ENCODE measurements at regions not wholly inside any gene's neighbourhood (a gene's known extent, or its start where the extent isn't known, plus 50 kb on each side); places are given as distances from the start of the nearest gene placed in this dataset.

DNA sequence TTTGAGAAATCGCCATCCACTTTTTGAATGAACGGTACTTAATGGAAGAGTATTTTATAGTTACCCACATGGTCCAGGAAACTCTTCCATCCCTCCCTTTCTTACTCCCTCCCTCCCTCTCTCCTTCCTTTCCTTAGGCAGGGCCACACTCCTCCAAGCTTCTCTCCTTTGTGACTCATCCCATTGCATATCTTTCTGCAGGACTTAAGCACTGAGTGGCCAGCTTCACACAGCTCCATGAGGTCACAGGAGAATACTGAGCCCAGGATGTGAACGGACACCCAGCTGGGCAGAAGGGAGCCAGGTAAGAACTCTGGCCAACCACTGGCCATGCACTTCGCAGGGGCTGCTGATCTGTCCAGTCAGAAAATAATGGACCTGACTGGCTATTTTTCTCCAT, 189.7 kb upstream of the ADCY1 start:
- Mint-ChIP-seq H3K27ac (no peak overlapping the region), H3K36me3 (ENCODE audit: low read depth) (no peaks in the 10 kb centered on the region), H3K4me3 (no peak overlapping the region), H3K4me1 (no peaks in the 10 kb centered on the region), H3K9me3 (peaks cover 21% of the 10 kb centered on the region), H3K27me3 (ENCODE audit: low read depth, poor library complexity) (peaks cover 3% of the 10 kb centered on the region)
- TF ChIP-seq, protein P1, sequence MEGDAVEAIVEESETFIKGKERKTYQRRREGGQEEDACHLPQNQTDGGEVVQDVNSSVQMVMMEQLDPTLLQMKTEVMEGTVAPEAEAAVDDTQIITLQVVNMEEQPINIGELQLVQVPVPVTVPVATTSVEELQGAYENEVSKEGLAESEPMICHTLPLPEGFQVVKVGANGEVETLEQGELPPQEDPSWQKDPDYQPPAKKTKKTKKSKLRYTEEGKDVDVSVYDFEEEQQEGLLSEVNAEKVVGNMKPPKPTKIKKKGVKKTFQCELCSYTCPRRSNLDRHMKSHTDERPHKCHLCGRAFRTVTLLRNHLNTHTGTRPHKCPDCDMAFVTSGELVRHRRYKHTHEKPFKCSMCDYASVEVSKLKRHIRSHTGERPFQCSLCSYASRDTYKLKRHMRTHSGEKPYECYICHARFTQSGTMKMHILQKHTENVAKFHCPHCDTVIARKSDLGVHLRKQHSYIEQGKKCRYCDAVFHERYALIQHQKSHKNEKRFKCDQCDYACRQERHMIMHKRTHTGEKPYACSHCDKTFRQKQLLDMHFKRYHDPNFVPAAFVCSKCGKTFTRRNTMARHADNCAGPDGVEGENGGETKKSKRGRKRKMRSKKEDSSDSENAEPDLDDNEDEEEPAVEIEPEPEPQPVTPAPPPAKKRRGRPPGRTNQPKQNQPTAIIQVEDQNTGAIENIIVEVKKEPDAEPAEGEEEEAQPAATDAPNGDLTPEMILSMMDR (IDR thresholded peaks at IDR 0.05), result no peak
- no peak for DNase-seq

GRCh38 chr7:45387837-45388236, 186.3 kb upstream of the ADCY1 start:
- no peak overlapping the region for H3K27ac Mint-ChIP-seq
- H3K9me3 Mint-ChIP-seq, result peaks cover 31% of the 10 kb centered on the region
- no peak overlapping the region for H3K4me3 Mint-ChIP-seq
- DNase-seq, result no peak
- H3K36me3 Mint-ChIP-seq (ENCODE audit: low read depth), result no peaks in the 10 kb centered on the region
- H3K4me1 Mint-ChIP-seq, result no peaks in the 10 kb centered on the region
- TF ChIP-seq, protein P1 (IDR thresholded peaks at IDR 0.05), result no peak
- H3K27me3 Mint-ChIP-seq (ENCODE audit: low read depth, poor library complexity), result peaks cover 3% of the 10 kb centered on the region

DNA sequence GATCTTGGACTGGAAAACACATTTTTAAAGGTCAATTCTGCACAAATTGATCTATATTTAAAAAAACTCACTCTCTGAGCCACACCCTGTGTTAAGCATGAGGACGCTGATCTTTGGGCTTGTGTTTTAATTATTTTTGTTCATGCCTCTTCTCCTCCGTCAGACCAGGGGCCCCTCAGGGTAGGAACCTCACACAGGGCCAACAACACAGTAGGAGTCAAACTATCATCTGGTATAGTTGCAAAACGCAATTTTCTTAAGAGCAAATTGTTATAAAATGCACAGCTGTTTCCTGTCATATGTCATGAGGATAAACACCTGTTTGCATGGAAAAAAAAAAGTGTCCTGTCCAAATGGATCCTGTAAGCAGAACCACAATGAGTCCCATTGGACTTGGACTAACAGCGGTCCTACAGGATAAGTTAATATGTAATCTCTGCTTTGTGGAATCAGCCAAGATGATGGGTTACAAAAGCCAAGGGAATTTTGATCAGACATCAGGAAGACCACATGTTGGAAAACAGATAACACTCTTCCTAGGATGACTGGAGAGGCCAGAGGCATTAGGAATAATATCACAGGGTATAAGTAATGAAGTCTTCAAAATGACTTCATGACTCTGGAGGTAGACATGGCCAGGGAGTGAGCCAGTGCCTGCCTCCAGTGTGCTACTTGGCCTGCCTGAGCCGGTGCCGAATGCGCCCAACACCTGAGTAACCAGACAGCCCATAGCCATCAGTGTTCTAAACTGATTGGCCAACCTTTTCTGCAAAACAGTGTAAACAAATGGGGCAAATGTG, 184.9 kb upstream of the ADCY1 start:
- Mint-ChIP-seq H3K4me3 (no peak overlapping the region), H3K36me3 (ENCODE audit: low read depth) (peaks cover 4% of the 10 kb centered on the region), H3K27ac (no peak overlapping the region), H3K4me1 (no peaks in the 10 kb centered on the region), H3K27me3 (ENCODE audit: low read depth, poor library complexity) (peaks cover 3% of the 10 kb centered on the region), H3K9me3 (peaks cover 32% of the 10 kb centered on the region)
- TF ChIP-seq, protein P1 (IDR thresholded peaks at IDR 0.05), result no peak
- DNase-seq, result no peak

GRCh38 chr7:45390180-45390579, 184.0 kb upstream of the ADCY1 start:
- Mint-ChIP-seq H3K4me1 (no peaks in the 10 kb centered on the region), H3K9me3 (peaks cover 41% of the 10 kb centered on the region), H3K27ac (no peak overlapping the region), H3K36me3 (ENCODE audit: low read depth) (peaks cover 7% of the 10 kb centered on the region), H3K27me3 (ENCODE audit: low read depth, poor library complexity) (peaks cover 3% of the 10 kb centered on the region), H3K4me3 (no peak overlapping the region)
- TF ChIP-seq, protein P1 (IDR thresholded peaks at IDR 0.05), result no peak
- no peak for DNase-seq

DNA sequence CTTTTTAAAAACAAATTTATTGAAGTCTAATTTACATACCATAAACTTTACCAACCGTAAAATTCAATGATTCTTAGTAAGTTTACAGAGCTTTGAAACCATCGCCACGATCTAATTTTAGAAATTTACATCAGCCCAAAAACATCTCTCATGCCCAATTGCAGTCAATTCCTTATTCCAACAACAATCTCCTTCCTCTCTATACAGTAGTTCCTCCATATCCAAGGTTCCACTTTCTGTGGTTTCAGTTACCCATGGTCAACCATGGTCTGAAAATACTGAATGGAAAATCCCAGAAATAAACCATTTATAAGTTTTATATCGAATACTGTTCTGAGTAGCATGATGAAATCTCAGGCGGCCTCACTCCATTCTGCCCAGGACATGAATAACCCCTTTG, 183.4 kb upstream of the ADCY1 start:
- Mint-ChIP-seq H3K9me3 (peaks cover 45% of the 10 kb centered on the region), H3K27ac (no peak overlapping the region), H3K4me1 (no peaks in the 10 kb centered on the region), H3K27me3 (ENCODE audit: low read depth, poor library complexity) (peaks cover 3% of the 10 kb centered on the region), H3K4me3 (no peak overlapping the region), H3K36me3 (ENCODE audit: low read depth) (peaks cover 9% of the 10 kb centered on the region)
- no peak for DNase-seq
- TF ChIP-seq, protein P1 (IDR thresholded peaks at IDR 0.05), result no peak

Data from nephron progenitor cell (in vitro differentiated cells).